ENCODE measurements at regions not wholly inside any gene's neighbourhood (a gene's known extent, or its start where the extent isn't known, plus 50 kb on each side); places are given as distances from the start of the nearest gene placed in this dataset.

DNA sequence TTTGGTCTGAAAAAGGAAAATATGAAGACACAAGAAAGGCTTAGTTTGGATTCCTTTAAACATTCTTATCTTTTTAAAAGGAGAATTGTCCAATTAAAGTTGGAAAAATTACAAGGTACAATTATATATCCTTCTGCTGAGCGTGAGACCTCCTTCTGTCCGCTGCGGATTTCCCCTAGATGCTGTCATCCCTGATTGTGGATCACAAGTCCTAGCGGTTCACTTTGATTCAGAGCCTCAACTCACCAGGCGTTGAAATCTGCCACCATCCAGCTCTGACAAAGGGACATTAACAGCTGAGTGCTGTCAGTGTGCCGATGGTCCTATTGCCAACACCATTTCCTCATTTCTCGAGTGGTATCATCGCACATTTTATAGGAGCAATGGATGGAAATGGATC lies 73.1 kb upstream of the PTER start:
- H2AFZ ChIP-seq (ENCODE audit: low read length): no peak overlapping the region
- no peaks in the 10 kb centered on the region for H3K27me3 ChIP-seq (replicated peaks; ENCODE audit: insufficient read depth, low read length)
- no peaks in the 10 kb centered on the region for H4K20me1 ChIP-seq (ENCODE audit: insufficient read depth, low read length)
- no peak overlapping the region for H3K4me3 ChIP-seq (ENCODE audit: low read length)
- no peaks in the 10 kb centered on the region for H3K36me3 ChIP-seq (replicated peaks; ENCODE audit: insufficient read depth, low read length)
- no peaks in the 10 kb centered on the region for H3F3A ChIP-seq (ENCODE audit: insufficient read depth, low read length)
- H3K9me3 ChIP-seq (replicated peaks; ENCODE audit: insufficient read depth, low read length): no peaks in the 10 kb centered on the region
- no peaks in the 10 kb centered on the region for H3K79me2 ChIP-seq (ENCODE audit: low read length)
- no peak overlapping the region for H3K4me2 ChIP-seq (ENCODE audit: low read depth, low read length)
- DNase-seq: no peak
- H3K4me1 ChIP-seq (ENCODE audit: low read length): no peaks in the 10 kb centered on the region
- no peaks in the 10 kb centered on the region for H3K9me2 ChIP-seq (replicated peaks; ENCODE audit: insufficient read depth, low read length)
- no peak overlapping the region for H3K9ac ChIP-seq (ENCODE audit: low read length)
- TF ChIP-seq CTCF (IDR thresholded peaks at IDR 0.05; ENCODE audit: low read length) (no peak), EZH2 (optimal IDR thresholded peaks at IDR 0.05; ENCODE audit: low read depth, low read length) (no peak), EZH2phosphoT487 (IDR thresholded peaks at IDR 0.05; ENCODE audit: low read length) (no peak)
- H3K27ac ChIP-seq (ENCODE audit: low read length): no peak overlapping the region

DNA sequence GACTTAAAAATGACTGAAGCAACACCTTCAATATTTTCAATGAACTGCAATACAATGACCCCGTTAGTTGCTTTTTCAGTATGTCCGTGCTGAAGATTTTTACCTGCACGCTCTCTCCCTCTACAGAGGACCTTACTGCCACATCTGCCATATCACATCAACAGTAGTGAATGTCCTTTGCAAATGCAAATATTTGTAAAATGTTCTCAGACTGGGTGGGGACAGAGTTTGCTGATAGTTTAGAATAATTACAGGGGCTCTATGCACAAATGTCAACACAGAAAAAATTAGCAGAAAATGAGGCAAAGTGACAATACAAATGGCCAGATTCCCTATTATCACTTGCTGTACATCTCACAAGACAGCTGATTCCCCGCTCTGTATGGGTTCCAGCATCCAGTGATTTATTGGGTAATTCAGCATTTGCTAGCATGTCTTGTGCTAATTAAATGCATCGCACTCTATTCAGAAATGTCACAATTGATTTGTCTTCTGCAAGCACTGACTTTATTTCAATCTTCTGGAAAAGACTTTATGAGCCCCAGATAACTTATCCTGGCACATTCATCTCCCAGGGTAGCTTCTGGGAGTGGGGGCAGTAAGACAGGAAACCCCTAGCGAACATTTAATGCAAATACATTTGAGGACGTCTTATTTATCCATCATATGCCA lies 69.1 kb upstream of the PTER start:
- no peak overlapping the region for H3K27ac ChIP-seq (ENCODE audit: low read length)
- H3K4me2 ChIP-seq (ENCODE audit: low read depth, low read length): no peak overlapping the region
- H3F3A ChIP-seq (ENCODE audit: insufficient read depth, low read length): no peaks in the 10 kb centered on the region
- no peak overlapping the region for H3K4me3 ChIP-seq (ENCODE audit: low read length)
- no peak overlapping the region for H2AFZ ChIP-seq (ENCODE audit: low read length)
- TF ChIP-seq CTCF (IDR thresholded peaks at IDR 0.05; ENCODE audit: low read length): no peak
- TF ChIP-seq EZH2 (optimal IDR thresholded peaks at IDR 0.05; ENCODE audit: low read depth, low read length): no peak
- no peak for TF ChIP-seq EZH2phosphoT487 (IDR thresholded peaks at IDR 0.05; ENCODE audit: low read length)
- no peaks in the 10 kb centered on the region for H3K4me1 ChIP-seq (ENCODE audit: low read length)
- DNase-seq: no peak
- H3K9me2 ChIP-seq (replicated peaks; ENCODE audit: insufficient read depth, low read length): no peaks in the 10 kb centered on the region
- H3K9me3 ChIP-seq (replicated peaks; ENCODE audit: insufficient read depth, low read length): no peaks in the 10 kb centered on the region
- no peaks in the 10 kb centered on the region for H3K79me2 ChIP-seq (ENCODE audit: low read length)
- H3K27me3 ChIP-seq (replicated peaks; ENCODE audit: insufficient read depth, low read length): no peaks in the 10 kb centered on the region
- H4K20me1 ChIP-seq (ENCODE audit: insufficient read depth, low read length): no peaks in the 10 kb centered on the region
- no peak overlapping the region for H3K9ac ChIP-seq (ENCODE audit: low read length)
- no peaks in the 10 kb centered on the region for H3K36me3 ChIP-seq (replicated peaks; ENCODE audit: insufficient read depth, low read length)

DNA sequence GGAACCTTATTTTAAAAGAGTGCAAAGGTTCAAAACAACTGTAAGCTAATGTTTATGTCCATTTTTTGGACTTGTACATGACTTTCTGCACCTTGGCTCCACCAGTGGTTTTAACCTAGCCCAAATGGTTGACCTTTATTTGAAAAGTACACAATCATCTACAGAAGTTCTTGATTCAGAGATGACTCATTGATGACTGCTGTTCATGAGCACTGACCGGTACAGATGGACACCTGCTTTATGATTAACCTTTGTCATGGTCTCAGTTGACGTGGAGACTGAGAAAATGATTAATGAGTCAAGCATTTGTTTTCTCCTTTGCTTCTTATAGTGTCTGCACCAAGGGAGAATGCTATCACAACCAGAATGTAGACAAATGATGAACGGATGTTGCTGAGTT lies 55.7 kb upstream of the PTER start:
- H4K20me1 ChIP-seq (ENCODE audit: insufficient read depth, low read length): no peaks in the 10 kb centered on the region
- no peak overlapping the region for H3K9ac ChIP-seq (ENCODE audit: low read length)
- no peaks in the 10 kb centered on the region for H3K4me1 ChIP-seq (ENCODE audit: low read length)
- TF ChIP-seq EZH2phosphoT487 (IDR thresholded peaks at IDR 0.05; ENCODE audit: low read length): no peak
- TF ChIP-seq EZH2 (optimal IDR thresholded peaks at IDR 0.05; ENCODE audit: low read depth, low read length): no peak
- TF ChIP-seq CTCF (IDR thresholded peaks at IDR 0.05; ENCODE audit: low read length): no peak
- no peak for DNase-seq
- H3K36me3 ChIP-seq (replicated peaks; ENCODE audit: insufficient read depth, low read length): no peaks in the 10 kb centered on the region
- H3K4me3 ChIP-seq (ENCODE audit: low read length): no peak overlapping the region
- no peaks in the 10 kb centered on the region for H3K9me2 ChIP-seq (replicated peaks; ENCODE audit: insufficient read depth, low read length)
- H3K27me3 ChIP-seq (replicated peaks; ENCODE audit: insufficient read depth, low read length): no peaks in the 10 kb centered on the region
- no peak overlapping the region for H3K4me2 ChIP-seq (ENCODE audit: low read depth, low read length)
- H3K9me3 ChIP-seq (replicated peaks; ENCODE audit: insufficient read depth, low read length): no peaks in the 10 kb centered on the region
- no peak overlapping the region for H2AFZ ChIP-seq (ENCODE audit: low read length)
- no peak overlapping the region for H3K27ac ChIP-seq (ENCODE audit: low read length)
- no peaks in the 10 kb centered on the region for H3F3A ChIP-seq (ENCODE audit: insufficient read depth, low read length)
- H3K79me2 ChIP-seq (ENCODE audit: low read length): no peaks in the 10 kb centered on the region
